Kidney (tissue), 13 donors: ENCODE measurements at regions not wholly inside any gene's neighbourhood (a gene's known extent, or its start where the extent isn't known, plus 50 kb on each side); places are given as distances from the start of the nearest gene placed in this dataset.

ENCODE experiments used
- DNase-seq, 5 donors: peaks; one replicate each; pipeline ENCODE4 v3.0.0-alpha.2; 2013 to 2020
- FAIRE-seq: peaks from 2 replicates; lab custom pipeline; 2012; peaks lifted over from hg19 to GRCh38; lab: Jason Lieb, UNC
- H3K27ac ChIP-seq, 2 donors: one replicate each; pipeline ENCODE4 v1.7.0; 2013; ENCODE audit warnings: low read depth in 2 of 2, low read length in 2 of 2, inconsistent platforms in 1 of 2
- H3K27me3 ChIP-seq: one replicate; pipeline ENCODE4 v1.7.1; 2013; ENCODE audit warnings: low read length, inconsistent platforms; ENCODE audit not compliant: control insufficient read depth, insufficient read depth
- H3K36me3 ChIP-seq, 3 donors: one replicate each; pipeline versions ENCODE4 v1.7.0 to v1.7.1; 2013; ENCODE audit warnings: low read length in 3 of 3, control low read depth in 1 of 3, inconsistent platforms in 1 of 3; ENCODE audit not compliant: insufficient read depth in 3 of 3, control insufficient read depth in 2 of 3
- H3K4me1 ChIP-seq, 3 donors: one replicate each; pipeline versions ENCODE4 v1.7.0 to v1.7.1; 2013; ENCODE audit warnings: low read length in 3 of 3, inconsistent platforms in 1 of 3, low read depth in 1 of 3; ENCODE audit not compliant: control insufficient read depth in 2 of 3, insufficient read depth in 2 of 3
- H3K4me3 ChIP-seq, 3 donors: one replicate each; pipeline versions ENCODE4 v1.7.0 to v1.8.1; 2013; ENCODE audit warnings: low read length in 3 of 3, control low read depth in 1 of 3, inconsistent platforms in 1 of 3
- H3K9ac ChIP-seq, 3 donors: one replicate each; pipeline versions ENCODE4 v1.7.0 to v1.7.1; 2013; ENCODE audit warnings: low read length in 3 of 3, control low read depth in 1 of 3, inconsistent platforms in 1 of 3
- H3K9me3 ChIP-seq, 3 donors: one replicate each; pipeline versions ENCODE4 v1.7.0 to v1.7.1; 2013; ENCODE audit warnings: low read length in 3 of 3, control low read depth in 1 of 3, inconsistent platforms in 1 of 3; ENCODE audit not compliant: control insufficient read depth in 2 of 3, insufficient read depth in 1 of 3
- CTCF ChIP-seq: IDR thresholded peaks from 3 replicates; pipeline ENCODE4 v1.5.1; 2012; ENCODE audit warnings: mild to moderate bottlenecking, moderate library complexity, borderline replicate concordance; ENCODE audit not compliant: insufficient read depth; ENCODE audit errors: extremely low read depth
- intact Hi-C: fragments of 100-400 bp; cut with DNase I; formaldehyde crosslinking; loops from one replicate; pipeline ENCODE4 v1.11.1; 2022
- donor health status: control.
- donor health status: control.
- donor health status: control.
- donor health status: control.
- donor health status: control.
- donor health status: DM: yes; HTN: yes; CAD: no.
- donor health status: Normal renal cell carcinoma (clear cell type).

GRCh38 chr10:60728056-60728455 is 50.2 kb upstream of the CDK1 start:
- Histone ChIP-seq H3K9ac (no peak overlapping the region), H3K4me1 (peaks cover 0 to 3% (median 0%) of the 10 kb centered on the region in 3 donors), H3K4me3 (no peak overlapping the region), H3K9me3 (no peaks in the 10 kb centered on the region), H3K27ac (no peak overlapping the region), H3K27me3 (peaks cover 6% of the 10 kb centered on the region), H3K36me3 (no peaks in the 10 kb centered on the region)
- no peak for DNase-seq
- intact Hi-C loops = no loop called here
- TF ChIP-seq CTCF = no peak
- FAIRE-seq = no peak

- no peak overlapping the region for H3K27ac ChIP-seq
- FAIRE-seq = no peak
- H3K9me3 ChIP-seq = no peaks in the 10 kb centered on the region
- intact Hi-C loops = no loop called here
- no peaks in the 10 kb centered on the region for H3K27me3 ChIP-seq
- peaks cover 0 to 3% (median 0%) of the 10 kb centered on the region in 3 donors for H3K4me1 ChIP-seq
- H3K4me3 ChIP-seq = no peak overlapping the region
- DNase-seq = no peak
- no peak for TF ChIP-seq CTCF
- H3K9ac ChIP-seq = no peak overlapping the region
- H3K36me3 ChIP-seq = no peaks in the 10 kb centered on the region
These were observed 52.0 kb upstream of the CDK1 start for GRCh38 chr10:60726257-60726656.

GRCh38 chr10:60722623-60723022 is 55.7 kb upstream of the CDK1 start:
- Histone ChIP-seq H3K4me3 (no peak overlapping the region), H3K36me3 (no peaks in the 10 kb centered on the region), H3K27me3 (no peaks in the 10 kb centered on the region), H3K9ac (no peak overlapping the region), H3K27ac (no peak overlapping the region), H3K9me3 (no peaks in the 10 kb centered on the region), H3K4me1 (no peaks in the 10 kb centered on the region)
- TF ChIP-seq CTCF = no peak
- no peak for DNase-seq
- no peak for FAIRE-seq
- intact Hi-C loops = no loop called here

- no peak for DNase-seq
- peak; percentile 41 for FAIRE-seq
- TF ChIP-seq CTCF = no peak
- H3K9me3 ChIP-seq = no peaks in the 10 kb centered on the region
- H3K36me3 ChIP-seq = no peaks in the 10 kb centered on the region
- H3K27ac ChIP-seq = no peak overlapping the region
- no peak overlapping the region for H3K9ac ChIP-seq
- H3K4me3 ChIP-seq = no peak overlapping the region
- intact Hi-C loops = no loop called here
- no peaks in the 10 kb centered on the region for H3K4me1 ChIP-seq
- H3K27me3 ChIP-seq = no peaks in the 10 kb centered on the region
These were observed 58.6 kb upstream of the CDK1 start for GRCh38 chr10:60719721-60720120.
